OCI-LY1 (cell line): ENCODE measurements at regions not wholly inside any gene's neighbourhood (a gene's known extent, or its start where the extent isn't known, plus 50 kb on each side); places are given as distances from the start of the nearest gene placed in this dataset.

ENCODE experiments used
- CTCF ChIP-seq: fragments of 200-600 bp; sonication (generic), shearing (Covaris generic); IDR thresholded peaks from 2 replicates; pipeline ENCODE4 v1.5.1; 2017; ENCODE audit warnings: mild to moderate bottlenecking, antibody characterized with exemption, low read length, moderate library complexity, mixed read lengths
- EZH2 ChIP-seq: fragments of 200-600 bp; sonication (generic), shearing (Covaris generic); IDR thresholded peaks from 2 replicates; pipeline ENCODE4 v1.8.0; 2017; ENCODE audit warnings: borderline replicate concordance, mixed run types, mild to moderate bottlenecking, antibody characterized with exemption, low read length, moderate library complexity, mixed read lengths

- no peak for TF ChIP-seq EZH2
- TF ChIP-seq CTCF = no peak
Observed at GRCh38 chr5:27708534-27708933, 670.1 kb upstream of the CDH9 start.
